GM18511 (cell line): ENCODE measurements at regions not wholly inside any gene's neighbourhood (a gene's known extent, or its start where the extent isn't known, plus 50 kb on each side); places are given as distances from the start of the nearest gene placed in this dataset.
"Not testable (repeated sequence)": the region's sequence is repeated elsewhere in the genome, so short reads cannot be mapped to it uniquely, and the experiment has no call there.

ENCODE experiments used
- ATAC-seq: cut with Tn5 transposase; IDR thresholded peaks from one replicate; pipeline ENCODE4 v1.9.1; 2021; ENCODE audit warnings: mild to moderate bottlenecking, moderate library complexity; ENCODE audit not compliant: unreplicated experiment

DNA sequence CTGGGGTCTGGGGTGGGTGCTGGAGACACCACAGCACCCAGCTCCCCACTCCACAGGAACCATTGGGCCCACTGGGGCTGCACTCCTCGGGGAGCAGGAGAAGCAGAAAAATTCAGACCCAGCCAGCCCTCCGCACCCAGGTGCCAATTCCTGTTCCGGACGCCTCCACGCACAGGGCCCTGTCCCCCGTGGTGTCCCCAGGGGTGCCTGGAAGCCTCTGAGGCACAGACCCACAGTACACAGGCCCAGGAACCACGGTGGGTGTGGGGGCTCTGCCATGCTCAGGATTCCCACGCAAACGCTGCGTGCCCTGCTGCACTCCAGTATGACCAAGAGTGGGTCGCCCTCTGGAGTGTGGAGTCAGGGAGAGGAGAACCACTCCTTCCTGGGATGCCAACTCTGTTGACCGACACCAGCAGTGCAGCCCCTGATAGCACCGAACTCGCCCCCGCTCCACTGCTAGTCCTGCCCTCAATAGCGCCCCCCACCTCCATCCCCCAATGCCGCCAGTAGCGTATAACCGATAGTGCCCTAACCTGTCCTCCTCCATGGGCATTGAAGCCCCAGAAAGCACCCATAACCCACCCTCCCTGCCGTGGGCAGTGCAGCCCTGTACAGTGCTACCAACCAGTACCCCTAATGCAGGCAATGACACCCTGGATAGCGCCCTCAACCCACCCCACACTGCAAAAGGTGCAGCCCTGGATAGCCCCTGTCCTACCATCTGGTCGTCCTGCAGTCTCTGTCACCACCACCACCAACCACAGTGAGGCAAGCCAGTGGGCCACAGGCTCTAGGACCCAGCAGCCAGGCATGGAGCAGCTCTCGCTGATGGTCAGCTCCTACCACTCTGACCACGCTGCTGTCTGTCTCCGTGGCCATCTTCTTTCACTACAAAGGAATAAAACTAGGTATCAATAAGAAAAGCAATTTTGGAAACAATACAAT is 2877.2 kb downstream of the RPIA start:
- not testable (repeated sequence) for ATAC-seq

DNA sequence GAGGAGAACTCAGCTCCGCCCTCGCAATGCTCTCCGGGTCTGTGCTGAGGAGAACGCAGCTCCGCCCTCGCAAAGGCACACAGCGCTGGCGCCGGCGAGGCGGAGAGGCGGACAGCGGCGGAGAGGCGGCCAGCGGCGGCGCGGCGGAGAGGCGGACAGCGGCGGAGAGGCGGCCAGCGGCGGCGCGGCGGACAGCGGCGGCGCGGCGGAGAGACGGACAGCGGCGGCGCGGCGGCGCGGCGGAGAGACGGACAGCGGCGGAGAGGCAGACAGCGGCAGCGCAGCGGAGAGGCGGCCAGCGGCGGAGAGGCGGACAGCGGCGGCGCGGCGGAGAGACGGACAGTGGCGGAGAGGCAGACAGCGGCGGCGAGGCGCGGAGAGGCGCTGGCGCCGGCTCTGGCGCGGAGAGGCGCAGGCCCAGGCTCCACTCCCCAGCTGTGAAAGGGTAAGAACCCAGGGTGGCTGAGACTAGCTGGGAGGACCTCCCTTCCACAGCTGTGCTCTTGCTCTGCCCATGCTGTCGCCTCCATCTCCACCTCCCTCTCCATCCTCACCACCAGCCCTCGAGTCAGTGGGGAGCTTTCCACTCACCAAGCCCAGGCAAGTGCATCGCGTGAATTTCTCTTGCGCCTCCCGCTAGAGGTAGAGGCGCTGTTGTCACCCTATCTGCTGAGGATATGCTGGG is 2879.9 kb downstream of the RPIA start:
- not testable (repeated sequence) for ATAC-seq

DNA sequence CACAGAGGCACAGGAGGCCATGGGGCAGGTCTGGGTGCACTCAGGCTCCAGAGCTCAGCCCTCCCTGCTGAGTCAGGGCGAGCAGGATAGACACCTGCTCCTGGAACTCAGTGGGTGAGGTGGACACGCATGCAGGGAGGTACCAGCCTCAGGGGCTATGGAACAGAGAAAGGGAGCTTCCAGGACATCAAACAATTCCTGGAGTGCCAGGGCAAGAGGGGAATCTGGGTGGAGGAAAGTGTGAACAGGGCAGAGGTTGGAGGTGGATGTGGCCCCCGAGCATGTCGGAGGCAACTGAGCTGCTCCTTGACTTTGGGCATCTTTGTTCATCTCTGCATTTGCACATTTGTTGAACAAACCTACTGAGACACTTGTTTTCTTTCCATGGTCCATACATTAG is 2881.5 kb downstream of the RPIA start:
- not testable (repeated sequence) for ATAC-seq

DNA sequence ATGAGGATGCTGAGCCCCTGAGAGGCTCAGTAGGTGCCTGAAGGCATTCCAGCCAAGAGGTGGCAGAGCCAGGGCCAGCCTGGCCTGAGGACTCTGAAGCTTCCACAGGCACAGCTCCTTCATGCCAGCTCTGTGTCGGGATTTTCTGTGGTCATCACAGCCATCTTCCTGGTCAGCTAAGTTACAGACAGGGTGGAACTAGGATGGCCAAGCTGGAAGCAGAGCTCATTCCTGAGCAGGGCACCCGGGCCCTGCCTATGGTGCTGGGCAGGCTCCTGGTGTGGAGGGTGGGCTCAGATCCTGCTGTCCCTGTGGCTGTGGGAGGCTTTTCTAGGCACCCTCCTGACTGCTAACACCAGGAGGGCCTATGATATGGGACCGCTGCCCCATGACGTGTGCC is 2882.3 kb downstream of the RPIA start:
- not testable (repeated sequence) for ATAC-seq

DNA sequence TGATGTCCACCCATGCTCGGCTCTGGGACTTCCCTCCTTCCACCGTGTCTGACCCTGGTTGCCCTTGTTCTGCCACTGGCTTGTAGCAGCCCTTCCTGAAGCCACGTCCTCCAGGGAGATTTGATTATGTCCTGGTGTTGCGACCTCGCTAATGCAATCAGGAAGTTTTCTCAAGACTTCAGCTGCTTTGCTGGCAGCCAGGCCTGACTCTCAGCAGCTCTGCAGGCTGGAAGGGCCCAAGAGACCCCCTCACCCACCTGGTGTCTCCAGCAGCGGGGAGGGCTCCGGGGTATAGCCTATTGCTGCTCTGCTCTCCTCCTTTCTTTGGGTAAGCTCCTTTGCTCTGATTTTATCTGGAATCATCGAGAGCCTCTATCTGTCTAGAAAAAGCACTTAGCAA is 2882.8 kb downstream of the RPIA start:
- ATAC-seq: not testable (repeated sequence)

DNA sequence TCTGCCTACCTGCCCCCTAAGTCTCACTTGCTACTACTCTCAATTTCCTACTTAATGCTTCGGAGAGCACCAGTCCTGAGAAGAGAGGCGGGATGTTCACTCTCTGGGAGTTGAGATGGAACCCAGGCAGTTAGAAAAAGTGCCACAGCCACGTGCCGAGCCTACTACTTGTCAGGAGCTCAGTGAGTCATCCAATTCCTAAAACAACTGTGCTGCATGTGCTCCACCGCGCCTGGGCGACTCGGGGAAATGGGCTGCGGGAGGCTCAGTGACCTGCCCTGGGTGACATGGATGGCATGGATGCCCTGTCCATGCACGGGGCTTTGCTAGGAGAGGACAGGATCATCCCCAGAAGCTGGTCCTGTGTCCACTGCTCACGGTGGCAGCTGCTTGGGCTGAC is 2884.2 kb downstream of the RPIA start:
- not testable (repeated sequence) for ATAC-seq

DNA sequence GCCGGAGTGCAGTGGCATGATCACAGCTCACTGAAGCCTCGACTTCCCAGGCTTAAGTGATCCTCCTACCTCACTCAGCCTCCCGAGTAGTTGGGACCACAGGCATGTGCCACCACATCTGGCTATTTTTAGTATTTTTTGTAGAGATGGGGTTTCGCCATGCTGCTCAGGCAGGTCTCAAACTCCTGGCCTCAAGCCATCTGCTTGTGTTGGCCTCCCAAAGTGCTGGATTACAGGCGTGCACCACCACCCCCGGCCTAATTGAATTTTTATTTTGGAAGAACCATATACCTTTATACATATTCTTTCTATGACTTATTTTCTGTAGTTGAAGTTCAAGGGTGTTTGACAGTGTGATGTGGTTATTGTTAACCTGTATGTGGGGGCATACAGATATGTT is 2885.9 kb downstream of the RPIA start:
- ATAC-seq: not testable (repeated sequence)

DNA sequence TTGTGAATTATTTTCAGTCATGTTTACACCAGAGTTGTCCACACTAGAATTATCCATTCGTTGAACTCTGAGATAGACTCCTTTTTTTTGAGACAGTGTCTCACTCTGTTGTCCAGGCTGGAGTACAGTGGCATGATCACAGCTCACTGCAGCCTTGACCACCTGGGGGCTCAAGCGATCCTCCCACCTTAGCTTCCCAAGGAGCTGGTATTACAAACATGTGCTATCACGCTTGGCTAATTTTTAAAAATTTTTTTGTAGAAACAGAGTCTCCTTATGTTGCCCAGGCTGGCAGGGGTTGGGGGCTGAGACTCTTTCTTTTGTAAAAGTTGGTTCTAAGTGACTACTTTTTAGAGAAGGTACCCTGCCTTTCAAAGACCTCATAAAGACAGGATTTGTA is 2887.2 kb downstream of the RPIA start:
- ATAC-seq: not testable (repeated sequence)

DNA sequence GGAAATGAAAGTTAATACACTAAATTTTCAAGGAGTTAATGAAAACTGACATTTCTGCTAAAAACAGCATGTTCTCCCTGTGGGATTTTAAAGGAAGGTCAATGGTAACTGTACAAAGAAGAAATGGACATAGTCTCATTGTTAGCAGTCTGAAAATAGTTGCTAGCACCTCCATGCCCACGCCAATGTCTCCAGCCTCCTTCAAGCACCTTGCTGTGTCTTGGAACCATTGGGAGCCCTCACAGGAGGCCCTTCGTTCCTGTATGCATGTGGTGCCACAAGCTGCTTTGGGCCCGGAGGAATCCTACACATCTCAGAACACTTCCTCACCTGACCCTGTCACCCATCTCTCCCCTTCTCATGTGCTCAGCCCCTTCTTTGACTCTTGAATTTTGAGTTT is 2888.1 kb downstream of the RPIA start:
- not testable (repeated sequence) for ATAC-seq

DNA sequence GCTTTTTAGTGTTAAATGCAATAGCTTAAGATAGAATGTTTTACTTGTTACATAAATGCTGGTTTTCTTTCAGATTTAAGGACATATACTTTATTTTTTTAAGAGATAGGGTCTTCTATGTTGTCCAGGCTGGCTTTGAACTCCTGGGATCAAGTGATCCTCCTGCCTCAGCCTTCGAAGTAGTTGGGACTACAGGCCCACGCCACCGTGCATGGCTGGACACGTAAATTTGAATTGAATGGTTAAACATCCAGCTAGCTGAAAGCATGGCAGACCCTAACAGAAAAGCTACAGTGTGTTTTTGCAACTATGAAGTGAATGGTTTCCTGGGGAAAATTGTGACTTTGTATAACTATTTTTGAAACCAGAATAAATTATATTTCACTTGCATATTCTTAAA is 2888.6 kb downstream of the RPIA start:
- ATAC-seq: not testable (repeated sequence)

DNA sequence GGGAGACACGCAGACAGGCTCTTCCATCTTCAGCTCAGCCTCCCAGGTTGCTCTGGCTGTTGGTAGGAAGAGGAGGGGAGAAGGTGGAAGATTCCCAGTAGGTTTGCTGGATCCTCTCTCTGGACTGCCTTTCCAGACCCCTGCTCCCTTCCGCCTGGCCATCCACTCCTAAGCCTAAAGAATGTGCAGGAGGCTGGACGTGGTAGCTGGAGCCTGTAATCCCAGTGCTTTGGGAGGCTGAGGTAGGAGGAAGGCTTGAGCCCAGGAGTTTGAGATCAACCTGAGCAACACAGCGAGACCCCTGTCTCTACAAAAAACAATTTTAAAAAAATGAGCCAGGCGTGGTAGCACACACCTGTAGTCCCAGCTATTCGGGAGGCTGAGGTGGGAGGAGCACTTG is 2895.6 kb downstream of the RPIA start:
- ATAC-seq: not testable (repeated sequence)

DNA sequence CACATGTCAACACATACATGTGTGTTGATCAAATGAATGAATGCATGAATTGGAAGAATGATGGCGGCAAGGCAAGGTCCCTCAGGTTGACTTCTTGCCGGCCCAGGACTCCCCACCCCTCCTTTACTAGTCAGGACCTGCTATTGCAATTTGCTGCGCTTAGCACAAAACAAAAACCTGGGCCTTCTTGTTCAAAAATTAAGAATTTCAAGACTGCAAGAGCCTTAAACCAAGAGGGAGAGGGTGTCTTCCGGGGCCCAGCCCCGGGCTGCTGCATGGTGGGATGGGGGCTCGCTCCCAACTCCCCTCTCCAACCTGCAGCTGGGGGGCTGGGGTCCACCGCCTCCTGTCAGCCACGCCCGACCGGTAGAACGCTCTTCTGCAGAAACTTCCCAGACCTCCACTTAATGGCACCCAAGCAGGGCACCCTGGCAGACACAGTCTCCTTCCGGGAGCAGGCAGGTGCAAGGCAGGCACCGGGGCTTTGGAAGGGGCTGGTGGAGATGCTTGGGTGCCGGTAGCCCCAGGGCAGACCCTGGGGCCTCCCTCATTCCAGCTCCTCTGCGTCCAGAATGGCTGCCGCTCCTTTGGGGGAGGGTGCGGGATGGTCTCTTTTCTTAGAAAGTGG is 2896.5 kb downstream of the RPIA start:
- ATAC-seq: not testable (repeated sequence)

DNA sequence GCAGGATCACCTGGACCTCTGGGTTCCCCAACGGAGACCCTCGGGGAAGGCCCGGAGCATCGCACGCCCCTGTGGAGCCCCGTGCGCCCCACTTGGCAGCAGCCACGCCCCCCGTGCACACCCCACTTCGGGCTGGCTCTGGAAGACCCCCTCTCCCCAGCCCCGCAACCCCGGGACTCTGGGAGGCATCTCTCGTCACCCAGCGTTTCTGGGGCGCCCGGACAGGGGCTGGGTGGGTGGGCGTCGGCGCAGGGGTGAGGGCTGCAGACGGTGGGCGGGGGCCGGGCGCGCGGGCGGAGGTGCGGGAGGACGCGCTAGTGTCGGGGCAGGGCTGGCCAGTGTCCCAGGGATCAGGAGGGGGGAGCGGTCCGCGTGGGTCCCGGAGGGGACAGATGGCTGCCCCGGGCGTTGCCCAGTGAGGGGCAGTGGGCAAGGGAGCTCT is 2897.3 kb downstream of the RPIA start:
- not testable (repeated sequence) for ATAC-seq

DNA sequence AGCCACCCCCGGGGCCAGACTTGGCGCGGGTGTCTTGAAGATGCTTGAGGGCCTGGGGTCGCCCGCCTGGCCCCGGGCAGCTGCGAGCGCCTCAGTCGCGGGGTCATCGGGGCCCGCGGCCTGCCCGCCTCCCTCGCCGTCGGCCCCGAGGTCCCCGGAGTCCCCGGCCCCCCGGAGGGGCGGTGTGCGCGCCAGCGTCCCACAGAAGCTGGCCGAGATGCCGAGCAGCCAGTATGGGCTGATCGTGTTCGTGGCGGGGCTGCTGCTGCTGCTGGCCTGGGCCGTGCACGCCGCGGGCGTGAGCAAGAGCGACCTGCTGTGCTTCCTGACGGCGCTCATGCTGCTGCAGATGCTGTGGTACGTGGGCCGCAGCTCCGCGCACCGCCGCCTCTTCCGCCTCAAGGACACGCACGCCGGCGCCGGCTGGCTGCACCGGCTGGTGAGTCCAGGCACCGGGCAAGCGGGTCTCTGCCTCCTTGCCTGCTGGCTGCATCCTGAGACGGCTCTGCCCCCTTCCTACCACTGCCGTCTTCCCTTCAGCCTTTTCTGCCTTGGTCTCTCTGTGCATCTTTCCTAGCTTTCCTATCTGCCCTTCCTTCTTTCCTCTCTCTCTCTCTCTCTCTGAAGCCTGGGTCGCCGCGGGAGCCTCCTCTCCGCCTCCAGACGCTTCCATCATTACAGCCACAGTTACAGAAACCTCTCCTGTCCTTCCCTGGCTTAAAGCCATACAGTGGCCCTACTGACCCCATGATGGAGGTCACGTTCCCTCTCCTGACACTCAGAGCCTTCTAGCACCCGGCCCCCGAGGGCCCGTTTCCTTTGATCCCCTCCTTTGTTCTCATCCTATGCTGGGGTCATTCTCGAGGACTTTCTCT is 2898.2 kb downstream of the RPIA start:
- ATAC-seq: not testable (repeated sequence)

DNA sequence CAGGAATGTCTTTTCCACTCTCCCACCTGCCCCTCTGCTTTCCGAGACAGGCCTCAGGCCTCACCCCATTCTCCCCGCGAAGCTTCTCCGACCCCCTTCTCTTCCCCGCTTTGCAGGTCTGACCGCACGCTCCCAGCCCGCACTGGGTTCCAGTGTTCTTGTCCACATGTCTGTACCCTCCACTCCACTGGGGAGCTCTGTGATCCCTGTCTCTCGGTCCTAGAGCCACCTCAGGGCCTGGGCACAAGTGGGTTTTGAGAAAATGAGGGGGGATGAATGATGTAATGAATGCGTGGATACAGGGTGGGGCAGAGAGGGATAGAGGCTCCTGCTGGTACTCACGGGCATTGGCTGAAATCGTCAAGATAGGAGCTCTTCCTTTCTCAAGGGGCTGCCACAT is 2898.9 kb downstream of the RPIA start:
- ATAC-seq: not testable (repeated sequence)

DNA sequence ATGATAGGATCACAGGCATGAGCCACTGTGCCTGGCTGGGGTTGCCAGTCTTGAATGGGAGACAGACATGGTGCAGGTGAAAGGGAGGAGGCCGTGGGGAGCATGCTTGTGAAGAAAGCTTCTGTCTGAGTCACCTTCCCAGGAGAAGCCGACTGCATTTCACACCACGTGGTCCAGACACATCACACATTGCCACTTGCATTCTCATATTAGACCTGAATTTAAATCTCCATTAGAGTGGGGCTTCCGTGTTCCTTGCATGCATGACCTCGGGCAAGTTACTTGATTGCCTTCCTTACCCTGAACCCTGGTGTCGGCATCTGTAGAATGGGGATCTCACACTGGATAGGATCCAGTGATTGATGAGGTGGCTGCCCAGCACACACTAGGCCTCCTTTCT is 2899.6 kb downstream of the RPIA start:
- not testable (repeated sequence) for ATAC-seq

DNA sequence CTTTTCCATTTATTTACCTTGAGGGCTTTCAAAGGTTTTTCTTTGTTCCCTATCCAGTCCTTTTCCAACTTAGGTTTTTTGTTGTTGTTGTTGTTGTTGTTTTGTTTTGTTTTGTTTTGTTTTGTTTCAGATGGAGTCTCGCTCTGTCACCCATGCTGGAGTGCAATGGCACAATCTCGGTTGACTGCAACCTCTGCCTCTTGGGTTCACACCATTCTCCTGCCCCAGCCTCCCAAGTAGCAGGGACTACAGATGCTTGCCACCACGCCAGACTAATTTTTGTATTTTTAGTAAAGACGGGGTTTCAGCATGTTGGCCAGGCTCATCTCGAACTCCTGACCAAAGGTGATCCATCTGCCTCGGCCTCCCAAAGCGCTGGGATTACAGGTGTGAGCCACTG is 2906.0 kb downstream of the RPIA start:
- not testable (repeated sequence) for ATAC-seq

DNA sequence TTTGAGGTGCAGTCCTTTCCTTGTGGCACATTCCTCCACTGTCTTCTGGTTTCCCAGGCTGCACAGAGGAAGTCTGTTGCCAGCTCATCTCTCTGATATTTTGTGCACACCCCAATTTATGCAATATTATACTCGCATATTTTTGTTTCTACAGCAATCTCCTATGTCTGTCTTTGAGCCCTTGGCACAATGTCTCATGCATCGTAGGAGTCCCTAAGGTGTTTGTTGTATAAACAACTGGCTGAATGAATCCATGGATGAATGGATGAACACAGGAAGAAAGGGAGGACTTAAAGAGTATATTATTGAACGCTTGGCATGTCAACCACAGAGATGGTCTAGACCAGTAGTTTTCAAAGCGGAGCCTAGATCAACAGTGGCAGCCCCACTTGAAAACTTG is 2907.0 kb downstream of the RPIA start:
- not testable (repeated sequence) for ATAC-seq

DNA sequence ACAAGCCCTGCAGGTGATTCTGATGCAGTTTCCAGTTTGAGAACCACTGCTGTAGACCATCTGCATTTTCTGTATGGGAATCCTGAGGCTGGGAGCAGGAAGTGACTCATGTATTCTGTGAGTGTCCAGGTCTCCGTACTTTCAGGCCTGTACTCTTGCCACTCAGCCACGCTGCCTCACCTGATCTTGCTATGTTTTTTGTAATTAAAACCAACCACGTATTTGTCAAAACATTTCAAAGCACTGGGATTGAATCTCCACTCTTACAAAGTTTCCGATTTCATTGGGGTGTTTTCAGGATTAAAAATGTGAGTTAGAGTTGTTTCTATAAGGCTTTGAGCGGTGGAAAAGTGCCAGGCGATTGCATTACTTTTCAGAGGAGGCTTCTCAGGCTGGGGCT is 2907.5 kb downstream of the RPIA start:
- ATAC-seq: not testable (repeated sequence)

DNA sequence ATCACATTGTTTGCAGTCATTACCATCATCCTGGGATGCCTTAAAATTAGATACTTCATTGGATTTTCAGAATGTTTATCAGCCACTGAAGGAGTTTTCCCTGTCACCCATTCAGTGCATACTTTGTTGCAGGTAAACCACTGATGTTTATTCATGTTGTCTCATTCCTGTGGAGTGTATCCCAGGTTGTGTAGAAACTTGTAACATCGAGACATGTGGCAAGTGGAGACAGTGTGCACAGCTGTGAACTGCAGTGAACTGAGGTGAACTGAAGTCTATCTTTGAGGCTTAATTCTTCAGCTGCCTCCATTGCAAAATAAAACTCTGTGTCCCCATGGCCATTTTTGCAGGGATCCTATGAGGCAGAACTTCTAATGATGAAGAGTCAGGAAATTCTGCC is 2911.4 kb downstream of the RPIA start:
- ATAC-seq: not testable (repeated sequence)
